ENCODE measurements at regions not wholly inside any gene's neighbourhood (a gene's known extent, or its start where the extent isn't known, plus 50 kb on each side); places are given as distances from the start of the nearest gene placed in this dataset.
"Not testable (repeated sequence)": the region's sequence is repeated elsewhere in the genome, so short reads cannot be mapped to it uniquely, and the experiment has no call there.

GRCh38 chr9:106233116-106233515 is 538.8 kb downstream of the TMEM38B start:
- H3K4me3 Mint-ChIP-seq (ENCODE audit: unreplicated experiment) = no peak overlapping the region
- no peaks in the 10 kb centered on the region for H3K36me3 Mint-ChIP-seq (ENCODE audit: low read depth, unreplicated experiment)
- no peak overlapping the region for H3K27ac Mint-ChIP-seq (ENCODE audit: unreplicated experiment)
- no peak for TF ChIP-seq CTCF (IDR thresholded peaks at IDR 0.05; ENCODE audit: unreplicated experiment)
- H3K4me1 Mint-ChIP-seq (ENCODE audit: unreplicated experiment) = peaks cover 6% of the 10 kb centered on the region
- no peaks in the 10 kb centered on the region for H3K9me3 Mint-ChIP-seq (ENCODE audit: unreplicated experiment)
- H3K27me3 Mint-ChIP-seq (ENCODE audit: unreplicated experiment) = no peaks in the 10 kb centered on the region
- DNase-seq (ENCODE audit: low spot score) = no peak

GRCh38 chr9:106260908-106261307 is 566.6 kb downstream of the TMEM38B start:
- not testable (repeated sequence) for H3K9me3 Mint-ChIP-seq (ENCODE audit: unreplicated experiment); H3K4me3 Mint-ChIP-seq (ENCODE audit: unreplicated experiment); DNase-seq (ENCODE audit: low spot score); H3K36me3 Mint-ChIP-seq (ENCODE audit: low read depth, unreplicated experiment); H3K27me3 Mint-ChIP-seq (ENCODE audit: unreplicated experiment); H3K4me1 Mint-ChIP-seq (ENCODE audit: unreplicated experiment); H3K27ac Mint-ChIP-seq (ENCODE audit: unreplicated experiment)

GRCh38 chr9:106277966-106278365 is 583.6 kb downstream of the TMEM38B start:
- H3K36me3 Mint-ChIP-seq (ENCODE audit: low read depth, unreplicated experiment) = no peaks in the 10 kb centered on the region
- H3K4me3 Mint-ChIP-seq (ENCODE audit: unreplicated experiment) = no peak overlapping the region
- no peak overlapping the region for H3K27ac Mint-ChIP-seq (ENCODE audit: unreplicated experiment)
- no peaks in the 10 kb centered on the region for H3K27me3 Mint-ChIP-seq (ENCODE audit: unreplicated experiment)
- no peak for TF ChIP-seq CTCF (IDR thresholded peaks at IDR 0.05; ENCODE audit: unreplicated experiment)
- DNase-seq (ENCODE audit: low spot score) = no peak
- no peaks in the 10 kb centered on the region for H3K9me3 Mint-ChIP-seq (ENCODE audit: unreplicated experiment)
- H3K4me1 Mint-ChIP-seq (ENCODE audit: unreplicated experiment) = no peaks in the 10 kb centered on the region

GRCh38 chr9:106283769-106284168 is 579.2 kb upstream of the ZNF462 start:
- Mint-ChIP-seq H3K36me3 (ENCODE audit: low read depth, unreplicated experiment) (no peaks in the 10 kb centered on the region), H3K27me3 (ENCODE audit: unreplicated experiment) (no peaks in the 10 kb centered on the region), H3K27ac (ENCODE audit: unreplicated experiment) (no peak overlapping the region), H3K9me3 (ENCODE audit: unreplicated experiment) (no peaks in the 10 kb centered on the region), H3K4me1 (ENCODE audit: unreplicated experiment) (peaks cover 4% of the 10 kb centered on the region), H3K4me3 (ENCODE audit: unreplicated experiment) (no peak overlapping the region)
- no peak for TF ChIP-seq CTCF (IDR thresholded peaks at IDR 0.05; ENCODE audit: unreplicated experiment)
- DNase-seq (ENCODE audit: low spot score) = no peak

GRCh38 chr9:106284296-106284695 is 578.7 kb upstream of the ZNF462 start:
- Mint-ChIP-seq H3K27me3 (ENCODE audit: unreplicated experiment) (no peaks in the 10 kb centered on the region), H3K27ac (ENCODE audit: unreplicated experiment) (no peak overlapping the region), H3K36me3 (ENCODE audit: low read depth, unreplicated experiment) (no peaks in the 10 kb centered on the region), H3K4me1 (ENCODE audit: unreplicated experiment) (peaks cover 4% of the 10 kb centered on the region), H3K4me3 (ENCODE audit: unreplicated experiment) (no peak overlapping the region), H3K9me3 (ENCODE audit: unreplicated experiment) (no peaks in the 10 kb centered on the region)
- TF ChIP-seq CTCF (IDR thresholded peaks at IDR 0.05; ENCODE audit: unreplicated experiment) = peak; percentile 27
- peak; percentile 34 for DNase-seq (ENCODE audit: low spot score)

GRCh38 chr9:106286249-106286648 is 576.7 kb upstream of the ZNF462 start:
- no peak overlapping the region for H3K4me3 Mint-ChIP-seq (ENCODE audit: unreplicated experiment)
- H3K27ac Mint-ChIP-seq (ENCODE audit: unreplicated experiment) = no peak overlapping the region
- no peaks in the 10 kb centered on the region for H3K36me3 Mint-ChIP-seq (ENCODE audit: low read depth, unreplicated experiment)
- peaks cover 4% of the 10 kb centered on the region for H3K4me1 Mint-ChIP-seq (ENCODE audit: unreplicated experiment)
- no peaks in the 10 kb centered on the region for H3K9me3 Mint-ChIP-seq (ENCODE audit: unreplicated experiment)
- peak; percentile 21 for DNase-seq (ENCODE audit: low spot score)
- H3K27me3 Mint-ChIP-seq (ENCODE audit: unreplicated experiment) = no peaks in the 10 kb centered on the region
- TF ChIP-seq CTCF (IDR thresholded peaks at IDR 0.05; ENCODE audit: unreplicated experiment) = no peak
